ENCODE measurements at regions not wholly inside any gene's neighbourhood (a gene's known extent, or its start where the extent isn't known, plus 50 kb on each side); places are given as distances from the start of the nearest gene placed in this dataset.

- no peak for DNase-seq
- H3K36me3 ChIP-seq (replicated peaks in 1 of 2), result no peaks in the 10 kb centered on the region
- H3K27ac ChIP-seq, result no peak overlapping the region
- H3K27me3 ChIP-seq, result no peaks in the 10 kb centered on the region
- TF ChIP-seq, protein P1, sequence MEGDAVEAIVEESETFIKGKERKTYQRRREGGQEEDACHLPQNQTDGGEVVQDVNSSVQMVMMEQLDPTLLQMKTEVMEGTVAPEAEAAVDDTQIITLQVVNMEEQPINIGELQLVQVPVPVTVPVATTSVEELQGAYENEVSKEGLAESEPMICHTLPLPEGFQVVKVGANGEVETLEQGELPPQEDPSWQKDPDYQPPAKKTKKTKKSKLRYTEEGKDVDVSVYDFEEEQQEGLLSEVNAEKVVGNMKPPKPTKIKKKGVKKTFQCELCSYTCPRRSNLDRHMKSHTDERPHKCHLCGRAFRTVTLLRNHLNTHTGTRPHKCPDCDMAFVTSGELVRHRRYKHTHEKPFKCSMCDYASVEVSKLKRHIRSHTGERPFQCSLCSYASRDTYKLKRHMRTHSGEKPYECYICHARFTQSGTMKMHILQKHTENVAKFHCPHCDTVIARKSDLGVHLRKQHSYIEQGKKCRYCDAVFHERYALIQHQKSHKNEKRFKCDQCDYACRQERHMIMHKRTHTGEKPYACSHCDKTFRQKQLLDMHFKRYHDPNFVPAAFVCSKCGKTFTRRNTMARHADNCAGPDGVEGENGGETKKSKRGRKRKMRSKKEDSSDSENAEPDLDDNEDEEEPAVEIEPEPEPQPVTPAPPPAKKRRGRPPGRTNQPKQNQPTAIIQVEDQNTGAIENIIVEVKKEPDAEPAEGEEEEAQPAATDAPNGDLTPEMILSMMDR (IDR thresholded peaks at IDR 0.05), result no peak
- no peak for TF ChIP-seq POLR2A (IDR thresholded peaks at IDR 0.05)
- H3K4me1 ChIP-seq (replicated peaks in 1 of 2), result peaks cover 0 to 7% of the 10 kb centered on the region in 2 donors
- WGBS, 4 donors, result 72 to 94% (median 81%) methylated on average over 3 to 6 of the region's 6 CpGs
- intact Hi-C loops (cut with DNase I), result no loop called here
- no peak overlapping the region for H3K4me3 ChIP-seq
- H3K9me3 ChIP-seq (replicated peaks in 1 of 3), result no peaks in the 10 kb centered on the region
These were observed 151.9 kb upstream of the TLE3 start for GRCh38 chr15:70249616-70250015.

GRCh38 chr15:70248116-70249025, 150.7 kb upstream of the TLE3 start:
- Histone ChIP-seq H3K27ac (no peak overlapping the region), H3K27me3 (no peaks in the 10 kb centered on the region), H3K4me1 (replicated peaks in 1 of 2) (peaks cover 0 to 7% of the 10 kb centered on the region in 2 donors), H3K9me3 (replicated peaks in 1 of 3) (no peaks in the 10 kb centered on the region), H3K36me3 (replicated peaks in 1 of 2) (no peaks in the 10 kb centered on the region), H3K4me3 (no peak overlapping the region)
- intact Hi-C loops (cut with DNase I), result no loop called here
- WGBS, 4 donors, result 84 to 88% (median 87%) methylated on average over 7 to 12 of the region's 12 CpGs
- TF ChIP-seq POLR2A (IDR thresholded peaks at IDR 0.05), result no peak
- TF ChIP-seq, protein P1 (IDR thresholded peaks at IDR 0.05), result no peak
- peak in 1 of 7 donors; percentile 10 for DNase-seq

DNA sequence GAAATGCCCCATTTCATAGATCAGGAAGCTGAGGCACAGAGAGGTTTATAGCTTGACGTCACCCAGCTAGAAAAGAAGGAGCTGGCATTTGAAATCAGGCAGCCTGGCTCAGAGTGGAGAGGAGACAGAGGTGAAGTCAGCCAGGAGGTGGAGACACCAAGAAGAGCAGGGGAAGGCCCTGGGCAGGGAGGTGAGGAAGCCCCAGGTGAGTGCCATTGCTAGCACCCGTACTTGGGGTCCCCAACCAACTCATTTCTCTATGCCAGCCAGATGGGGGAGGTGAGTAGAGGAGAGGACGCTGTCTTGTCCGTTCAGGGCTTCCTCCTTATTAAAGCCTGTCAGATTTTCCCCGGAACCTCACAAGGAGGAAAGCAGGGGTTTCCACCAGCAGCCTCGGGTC, 149.6 kb upstream of the TLE3 start:
- WGBS, 4 donors, result 87 to 97% (median 92%) methylated on average over 4 to 6 of the region's 6 CpGs

DNA sequence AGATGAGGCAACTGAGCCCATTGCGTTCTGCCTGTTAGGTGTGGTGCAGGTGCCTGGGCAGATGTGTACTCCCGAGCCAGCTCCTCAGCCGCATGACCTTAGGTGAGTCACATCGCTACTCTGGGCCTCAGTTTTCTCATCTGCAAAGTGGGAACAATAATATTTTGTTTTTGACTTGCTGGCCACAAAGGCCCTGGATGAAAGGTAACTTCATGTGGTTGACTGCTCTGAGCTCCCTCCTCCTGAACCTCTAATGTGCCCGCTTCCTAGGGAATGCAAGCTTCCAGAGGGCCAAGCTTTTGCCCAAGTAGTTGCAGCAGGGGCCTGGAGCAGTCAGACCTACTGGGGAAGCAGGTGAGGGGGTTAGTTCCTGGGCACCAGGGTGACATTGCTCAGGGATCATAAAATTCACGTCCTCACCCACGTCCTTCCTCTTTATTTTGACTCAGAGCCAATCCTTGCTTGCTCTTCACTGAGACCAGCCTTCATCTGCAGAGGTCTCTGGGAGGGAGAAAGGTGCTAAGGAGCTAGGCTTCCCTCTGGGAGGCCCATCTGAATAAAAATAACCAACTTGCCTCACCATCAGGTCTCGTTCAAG, 149.0 kb upstream of the TLE3 start:
- H3K36me3 ChIP-seq (replicated peaks in 1 of 2), result no peaks in the 10 kb centered on the region
- H3K27ac ChIP-seq, result no peak overlapping the region
- H3K4me3 ChIP-seq, result no peak overlapping the region
- H3K9me3 ChIP-seq (replicated peaks in 1 of 3), result no peaks in the 10 kb centered on the region
- peaks cover 0 to 7% of the 10 kb centered on the region in 2 donors for H3K4me1 ChIP-seq (replicated peaks in 1 of 2)
- intact Hi-C loops (cut with DNase I), result no loop called here
- TF ChIP-seq, protein P1 (IDR thresholded peaks at IDR 0.05), result no peak
- TF ChIP-seq POLR2A (IDR thresholded peaks at IDR 0.05), result no peak
- no peaks in the 10 kb centered on the region for H3K27me3 ChIP-seq
- 77 to 90% (median 83%) methylated on average over 6 to 8 of the region's 8 CpGs for WGBS, 4 donors
- peak in 1 of 7 donors; percentile 11 for DNase-seq

More for the DNA sequence above, 149.6 kb upstream of the TLE3 start:
- Histone ChIP-seq H3K27me3 (no peaks in the 10 kb centered on the region), H3K4me1 (replicated peaks in 1 of 2) (peaks cover 0 to 7% of the 10 kb centered on the region in 2 donors), H3K9me3 (replicated peaks in 1 of 3) (no peaks in the 10 kb centered on the region), H3K27ac (no peak overlapping the region), H3K36me3 (replicated peaks in 1 of 2) (no peaks in the 10 kb centered on the region), H3K4me3 (no peak overlapping the region)
- intact Hi-C loops (cut with DNase I), result no loop called here
- no peak for TF ChIP-seq POLR2A (IDR thresholded peaks at IDR 0.05)
- TF ChIP-seq, protein P1 (IDR thresholded peaks at IDR 0.05), result no peak
- peak in 1 of 7 donors; percentile 9 for DNase-seq
